Stimulated activated CD4-positive, alpha-beta T cell treated with anti-CD3 and anti-CD28 coated beads, Interleukin-4, amount 100 ng/mL, for 48 hours (primary cell): ENCODE measurements at regions not wholly inside any gene's neighbourhood (a gene's known extent, or its start where the extent isn't known, plus 50 kb on each side); places are given as distances from the start of the nearest gene placed in this dataset.

Source experiments
- DNase-seq, 2 donors: peaks; one replicate each; pipeline ENCODE4 v3.0.0-alpha.2; 2020; ENCODE audit warnings: low read depth in 2 of 2

DNA sequence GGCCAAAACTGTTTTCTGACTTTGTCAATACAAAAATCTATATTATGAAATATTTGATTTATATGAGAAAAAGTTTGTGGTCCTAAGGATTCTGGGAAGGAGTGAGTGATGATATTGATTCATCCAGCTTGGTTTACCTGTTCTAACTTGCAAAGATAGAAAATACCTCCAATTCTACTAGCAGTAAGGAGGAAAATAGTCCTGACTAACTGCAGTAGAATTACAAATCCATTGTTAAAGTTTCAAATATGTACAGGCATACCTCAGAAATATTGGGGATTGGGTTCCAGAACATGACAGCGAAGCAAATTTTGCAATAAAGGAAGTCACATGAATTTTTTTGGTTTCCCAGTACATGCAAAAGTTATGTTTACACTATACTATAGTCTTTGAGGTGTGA is 158.8 kb upstream of the CYRIA start:
- no peak for DNase-seq

DNA sequence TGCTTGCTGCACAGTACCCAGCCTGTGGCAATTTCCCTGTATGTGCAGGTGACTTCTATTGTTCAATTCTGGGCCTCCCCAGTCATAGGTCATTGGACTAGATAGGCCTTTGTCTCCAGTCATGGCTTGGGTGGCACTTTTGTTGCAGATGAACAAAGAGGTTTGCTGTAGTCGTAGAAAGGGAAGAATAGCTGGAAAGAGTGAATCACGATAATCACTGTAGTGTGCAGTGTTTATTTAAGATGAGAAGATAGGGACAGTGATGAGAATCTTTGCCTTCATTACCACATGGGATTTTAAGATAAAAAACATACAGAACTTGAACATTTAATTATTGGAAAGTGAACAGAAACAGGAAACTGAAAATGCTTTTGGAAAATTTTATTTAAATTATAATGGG is 156.1 kb upstream of the CYRIA start:
- no peak for DNase-seq

DNA sequence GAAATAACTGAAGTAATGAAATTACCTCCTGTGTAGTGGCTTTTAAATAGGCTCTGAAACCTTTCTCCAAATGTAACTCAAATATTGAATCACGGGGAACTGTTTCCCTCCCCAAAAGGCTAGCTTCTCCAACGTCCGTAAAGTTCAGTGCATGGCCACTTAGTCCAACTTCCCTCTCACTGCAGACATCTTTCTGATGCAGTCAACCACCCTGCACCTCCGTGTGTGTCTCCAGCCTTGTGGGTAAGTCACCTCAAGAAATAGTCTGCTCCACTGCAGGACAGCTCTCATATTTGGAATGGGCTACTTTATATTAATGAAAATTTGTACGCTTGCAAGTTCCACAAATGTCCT is 152.5 kb upstream of the CYRIA start:
- no peak for DNase-seq

DNA sequence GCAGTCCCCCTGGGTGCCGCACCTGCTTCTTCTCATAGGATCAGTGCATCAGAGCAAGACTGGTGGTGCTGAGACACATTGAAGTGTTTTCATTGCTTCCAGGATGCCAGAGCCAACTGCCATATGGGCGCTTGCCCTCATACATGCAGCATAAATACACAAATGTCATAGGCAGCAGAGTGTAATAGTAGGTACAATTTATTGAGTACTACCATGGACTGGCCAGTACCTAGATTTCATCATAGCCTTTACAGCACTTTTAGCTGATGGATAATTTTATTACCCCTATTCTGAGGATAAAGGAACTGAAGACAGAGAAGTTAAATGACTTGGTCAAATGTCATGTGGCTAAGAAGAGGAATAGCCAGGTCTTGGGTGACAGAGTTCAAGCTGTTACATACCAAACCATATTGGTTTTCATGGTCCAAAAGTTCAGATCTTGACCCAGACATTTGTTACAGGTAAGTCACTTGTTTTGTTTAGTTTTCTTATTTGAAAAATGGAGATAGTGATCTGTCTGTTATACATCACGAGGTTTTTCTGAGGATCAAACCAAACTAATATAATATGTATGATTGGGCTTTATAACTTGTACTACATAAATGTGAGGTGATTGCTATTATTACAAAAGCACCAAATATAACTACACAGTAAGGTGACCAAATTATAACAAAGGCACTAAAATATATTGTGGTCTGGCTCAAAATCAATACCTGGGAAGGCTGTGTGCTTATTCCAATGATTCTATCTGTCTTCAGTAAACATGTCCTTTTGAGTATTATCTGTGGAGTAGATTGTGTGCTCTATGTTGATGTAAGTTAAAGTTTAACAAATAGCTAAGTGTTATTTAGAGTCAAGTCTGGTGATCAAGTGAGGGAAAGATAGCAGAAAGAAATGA is 151.9 kb upstream of the CYRIA start:
- no peak for DNase-seq

DNA sequence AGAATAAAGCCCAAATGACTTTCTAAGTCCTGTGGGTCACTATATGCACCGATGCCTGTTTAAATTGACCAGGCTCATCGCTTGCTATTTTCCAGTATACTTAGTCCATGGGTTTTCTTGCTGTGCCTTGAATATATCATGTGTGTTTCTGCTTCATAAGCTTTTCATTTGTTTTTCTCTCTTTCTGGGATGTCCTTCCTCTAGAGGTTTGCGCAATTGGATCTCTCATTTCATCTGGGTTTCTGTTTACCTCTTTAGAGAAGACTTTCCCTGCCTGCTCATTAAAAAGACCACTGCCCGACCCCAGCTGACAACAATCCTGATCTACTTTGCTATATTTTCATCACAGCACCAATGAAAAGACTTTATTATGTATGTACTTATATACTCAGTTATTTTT is 150.9 kb upstream of the CYRIA start:
- no peak for DNase-seq

DNA sequence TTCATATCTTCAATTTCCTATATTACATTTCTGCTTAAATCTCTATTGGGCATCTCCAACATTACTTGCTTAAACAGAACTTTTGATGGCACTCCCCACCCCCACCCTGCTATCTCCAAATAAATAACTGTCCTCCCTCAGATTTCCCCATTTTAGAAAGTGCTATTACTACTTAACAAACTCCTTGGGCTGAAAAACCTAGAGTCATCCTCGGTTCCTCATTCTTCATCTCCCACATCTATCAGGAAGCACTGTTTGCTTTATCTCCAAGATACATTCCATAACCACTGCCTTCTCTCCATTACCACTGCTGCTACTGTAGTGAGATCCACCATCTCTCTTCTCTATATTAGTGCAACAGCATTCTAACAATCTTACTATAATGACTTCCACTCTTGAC is 150.4 kb upstream of the CYRIA start:
- no peak for DNase-seq

DNA sequence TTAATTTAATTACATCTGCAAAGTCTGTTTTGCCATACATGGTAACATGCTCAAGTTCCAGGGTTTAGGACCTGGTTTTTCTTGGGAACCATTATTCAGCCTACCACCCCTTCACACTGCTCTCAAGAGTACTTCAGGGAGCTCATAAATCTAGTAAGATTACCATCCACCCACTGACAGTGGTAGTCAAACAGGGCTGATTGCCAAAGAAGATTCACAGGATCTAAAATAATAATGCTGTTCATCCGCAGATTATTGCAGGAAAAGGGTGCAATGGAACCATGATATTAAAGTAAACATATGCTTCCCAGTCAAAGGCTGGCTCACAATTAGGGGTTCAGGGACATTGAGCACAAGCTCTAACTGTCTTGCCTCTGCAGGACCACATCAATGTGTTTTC is 148.0 kb upstream of the CYRIA start:
- DNase-seq, result no peak

DNA sequence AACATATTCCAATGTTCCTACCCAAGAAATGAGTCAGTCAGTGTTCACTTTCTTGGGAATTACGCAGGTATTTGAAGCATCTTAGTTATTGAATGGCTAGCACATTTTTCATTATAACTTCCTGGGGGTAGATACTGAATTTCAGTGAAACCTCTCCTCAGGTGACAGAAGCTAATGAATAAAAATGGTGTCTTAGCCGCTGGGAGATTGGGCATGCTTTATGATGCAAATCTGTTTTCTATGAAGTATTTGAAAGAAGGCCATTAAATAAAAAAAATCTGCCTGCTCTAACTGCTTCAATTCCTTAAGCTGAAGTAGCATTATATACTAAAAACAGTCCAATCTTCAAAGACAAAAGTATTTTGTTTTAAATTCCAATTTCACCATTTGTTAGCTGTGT is 132.8 kb upstream of the CYRIA start:
- no peak for DNase-seq

DNA sequence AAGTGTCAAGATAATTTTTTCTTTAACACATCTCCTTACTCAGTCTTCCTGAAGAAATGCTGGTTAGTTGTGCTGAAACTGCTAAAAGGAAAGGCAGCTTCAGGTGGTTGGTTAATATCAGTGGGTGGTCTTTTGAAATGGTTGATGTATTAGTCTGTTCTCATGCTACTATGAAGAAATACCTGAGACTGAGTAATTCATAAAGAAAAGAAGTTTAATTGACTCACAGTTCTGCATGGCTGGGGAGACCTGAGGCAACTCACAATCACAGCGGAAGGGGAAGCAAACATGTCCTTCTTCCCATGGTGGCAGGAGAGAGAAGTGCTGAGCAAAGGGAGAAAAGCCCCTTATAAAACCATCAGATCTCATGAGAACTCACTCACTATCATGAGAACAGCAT is 125.9 kb upstream of the CYRIA start:
- no peak for DNase-seq

DNA sequence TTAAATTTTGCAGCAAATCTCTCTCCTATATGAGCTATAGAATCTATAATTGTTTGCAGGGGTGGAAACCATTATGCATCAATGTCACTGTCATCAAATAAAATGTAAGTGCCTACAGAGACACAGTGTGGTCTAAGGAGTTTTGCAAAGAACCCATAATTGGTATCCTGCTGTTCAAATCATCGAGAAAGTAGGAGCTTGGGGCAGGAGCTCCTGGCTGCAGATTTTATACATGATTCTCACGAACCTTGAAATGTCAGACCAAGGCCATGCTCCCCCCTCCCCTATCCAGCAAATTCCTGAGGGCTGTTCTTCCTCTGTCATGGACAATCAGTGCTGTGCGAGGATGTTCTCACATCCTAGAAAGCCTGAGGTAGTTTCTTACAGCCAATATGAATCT is 119.5 kb upstream of the CYRIA start:
- DNase-seq, result no peak

DNA sequence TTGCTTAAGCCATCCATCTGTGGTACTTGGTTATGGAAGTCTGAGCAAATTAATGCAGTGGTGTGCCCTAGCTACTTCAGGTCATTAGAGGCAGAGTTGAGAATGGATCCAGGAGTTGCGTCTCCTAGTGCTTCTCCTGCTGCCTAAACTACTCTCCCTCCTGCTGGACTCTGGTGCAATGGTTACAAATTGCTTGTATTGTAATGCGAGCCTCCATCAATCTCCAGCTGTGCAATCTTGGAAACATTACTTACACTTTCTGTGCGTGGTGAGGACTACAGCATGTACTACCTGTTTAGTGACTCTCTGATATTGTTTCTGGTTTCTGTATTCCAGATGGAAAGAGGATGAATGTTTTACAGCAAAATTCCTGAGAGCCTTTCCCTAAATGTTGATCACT is 119.0 kb upstream of the CYRIA start:
- DNase-seq, result no peak

DNA sequence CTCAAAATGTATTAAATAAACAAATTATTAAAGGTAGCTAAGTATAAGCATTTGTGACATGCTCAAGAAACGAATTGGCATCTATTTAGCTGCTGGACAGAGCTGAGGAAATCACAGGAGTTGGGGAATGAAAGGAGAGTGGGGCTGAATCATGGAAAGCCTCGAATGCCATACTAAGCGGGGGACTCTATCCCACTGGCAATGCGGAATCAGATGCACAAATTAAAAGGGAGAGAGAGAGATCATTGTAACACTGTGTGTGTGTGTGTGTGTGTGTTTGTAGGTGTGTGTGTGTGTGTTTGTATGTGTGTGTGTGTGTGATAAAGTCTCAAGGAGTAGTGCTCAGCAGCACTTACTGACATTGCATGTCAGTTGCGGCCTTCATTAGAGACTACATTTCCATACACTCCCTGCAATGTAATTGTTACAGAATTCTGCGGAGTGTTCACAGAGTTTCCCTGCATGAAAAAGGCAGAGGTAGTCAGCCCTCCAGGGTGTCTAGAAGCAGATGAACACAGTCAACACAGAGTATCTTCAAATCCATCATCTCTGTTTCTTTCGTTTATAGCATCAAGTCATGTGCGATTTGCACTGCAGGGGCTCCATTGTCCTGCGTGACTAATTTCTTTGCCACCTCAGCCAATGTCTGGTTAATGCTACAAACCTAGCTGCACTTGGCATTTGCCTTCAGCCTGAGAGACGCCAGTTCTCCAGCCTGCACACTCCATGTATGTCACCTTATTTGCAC is 111.7 kb upstream of the CYRIA start:
- DNase-seq, result no peak

DNA sequence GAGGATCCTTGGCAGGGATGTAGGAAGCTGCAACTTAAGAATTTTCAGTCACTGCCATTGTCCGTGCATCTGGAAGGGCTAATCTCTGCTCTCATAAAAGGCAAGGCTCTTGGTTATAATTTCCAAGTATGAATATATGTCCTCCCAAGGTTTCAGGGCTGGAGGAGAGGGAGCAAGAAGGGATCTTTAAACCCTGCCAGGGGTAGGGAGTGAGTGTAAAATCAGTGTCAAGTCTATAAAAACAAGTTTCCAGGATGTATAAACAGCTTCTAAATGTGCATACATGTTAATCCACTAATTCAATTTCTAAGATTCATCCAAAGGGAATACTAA is 110.2 kb upstream of the CYRIA start:
- DNase-seq, result no peak

DNA sequence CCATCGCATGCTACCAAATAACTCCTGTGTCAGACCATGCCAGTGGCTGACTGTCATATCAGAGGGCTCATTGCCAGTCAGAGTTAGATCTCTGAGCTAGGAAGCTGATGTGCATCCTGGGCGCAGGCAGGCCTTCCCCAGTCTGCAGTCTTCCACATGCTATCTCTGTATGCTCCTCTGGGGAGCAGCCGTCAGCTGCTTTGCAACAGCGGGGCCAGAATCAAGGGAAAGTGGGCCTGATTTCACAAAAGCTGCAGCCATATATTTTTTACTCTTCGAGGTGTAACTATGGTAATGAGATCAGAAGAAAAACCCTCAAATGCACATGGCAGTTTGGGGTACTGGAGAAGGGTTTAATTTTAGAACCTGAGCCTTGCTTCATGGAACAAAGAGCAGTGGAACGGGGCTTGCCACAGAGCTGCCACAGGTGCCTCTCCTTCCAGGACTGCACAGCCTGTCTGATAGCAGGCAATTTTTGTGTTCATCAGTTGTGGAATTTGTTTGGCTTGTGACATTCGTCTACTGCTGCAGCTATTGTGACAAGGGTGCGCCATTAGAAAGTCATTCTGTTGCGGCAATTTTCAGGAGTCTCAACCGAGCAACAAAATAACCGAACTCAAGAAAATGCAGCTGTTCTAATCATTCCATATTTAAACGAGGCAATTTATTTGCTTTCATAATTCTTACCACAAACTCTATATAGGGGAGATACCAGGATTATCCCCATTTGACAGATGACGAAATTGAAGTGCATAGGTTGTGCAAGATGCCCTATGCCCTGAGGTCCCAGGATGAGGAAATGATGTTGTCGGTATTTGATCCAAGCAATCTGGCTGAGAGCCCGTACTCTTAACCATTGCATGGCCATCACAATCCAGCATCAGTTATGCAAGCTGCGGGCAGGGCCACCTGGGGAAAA is 109.6 kb upstream of the CYRIA start:
- DNase-seq, result no peak

DNA sequence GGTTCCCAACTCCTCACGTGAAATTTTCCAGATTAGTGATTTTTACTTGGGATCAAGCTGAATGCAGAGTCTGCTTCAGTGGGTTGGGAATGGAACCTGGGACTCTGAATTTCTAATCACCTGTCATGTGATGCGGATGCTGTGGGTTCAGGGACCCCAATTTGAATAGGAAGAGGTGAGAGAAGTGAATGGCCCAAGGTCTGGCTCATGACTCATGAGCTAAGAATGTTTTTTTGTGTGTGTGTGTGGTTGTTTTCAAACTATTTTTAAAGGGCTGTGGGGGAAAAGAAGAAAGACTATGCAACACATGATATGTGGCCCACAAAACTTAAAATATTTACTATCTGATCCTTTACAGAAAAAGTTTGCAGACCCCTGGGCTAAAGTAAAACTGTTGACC is 108.5 kb upstream of the CYRIA start:
- DNase-seq, result no peak

DNA sequence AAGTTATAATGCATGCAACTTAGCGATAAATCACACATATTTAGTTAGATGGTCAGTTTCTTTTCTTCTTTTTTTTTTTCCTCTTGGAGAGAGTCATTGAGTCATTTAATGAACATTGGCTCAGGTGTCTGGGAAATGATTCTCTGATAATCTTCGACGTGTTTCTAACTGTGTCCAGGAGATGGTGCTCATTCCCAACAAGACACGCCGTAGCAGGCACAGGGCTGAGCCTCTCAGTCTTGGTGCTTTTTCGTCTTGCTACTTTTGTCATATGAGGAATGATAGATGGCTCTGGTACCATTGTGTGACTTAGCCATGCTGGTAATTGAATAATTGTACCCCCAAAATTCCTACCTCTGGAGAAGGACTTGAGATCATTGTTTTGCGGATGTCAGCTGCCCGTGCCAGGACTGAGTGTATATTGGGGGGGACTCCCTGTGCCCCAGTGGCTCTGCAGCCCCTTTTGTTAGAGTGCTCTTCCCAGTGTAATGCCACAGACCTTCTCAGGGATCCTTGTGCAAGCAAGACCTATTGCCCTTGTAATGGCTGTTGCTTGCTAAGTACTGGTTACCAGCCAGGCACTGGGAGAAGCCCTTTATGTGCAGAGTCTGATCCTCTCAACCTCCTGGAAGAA is 107.6 kb upstream of the CYRIA start:
- DNase-seq, result peak in 1 of 2 donors; percentile 6

DNA sequence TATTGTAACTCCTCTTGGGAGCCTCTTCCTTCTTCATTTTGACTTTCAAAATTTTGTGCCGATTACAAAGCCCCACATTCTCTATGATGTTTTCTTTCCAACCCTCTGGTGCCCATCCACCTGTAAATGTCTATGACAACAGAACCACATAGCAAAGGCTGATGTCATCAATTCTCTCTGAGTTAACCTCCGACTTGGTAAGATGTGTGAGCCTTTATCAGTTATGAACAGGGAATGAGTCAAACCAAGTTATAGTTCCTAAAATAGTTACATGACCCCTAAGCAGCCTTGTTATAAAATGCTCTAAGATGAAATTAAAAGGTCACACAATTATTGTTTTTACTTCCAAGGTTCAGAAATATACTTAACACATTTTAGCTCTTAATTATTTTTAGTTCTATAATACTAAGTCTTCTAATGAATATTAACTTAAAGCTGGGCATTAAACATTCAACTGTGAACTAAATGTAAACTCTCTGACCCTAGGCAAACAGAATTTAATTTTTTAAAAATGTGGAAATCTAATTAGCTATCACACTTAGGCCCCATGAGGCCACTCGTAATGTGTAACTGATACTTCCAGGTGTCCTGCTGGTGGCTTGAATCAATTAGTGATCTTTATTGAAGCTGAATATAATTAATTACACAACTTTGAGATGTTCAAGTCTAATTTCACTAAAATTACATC is 102.3 kb upstream of the CYRIA start:
- no peak for DNase-seq

DNA sequence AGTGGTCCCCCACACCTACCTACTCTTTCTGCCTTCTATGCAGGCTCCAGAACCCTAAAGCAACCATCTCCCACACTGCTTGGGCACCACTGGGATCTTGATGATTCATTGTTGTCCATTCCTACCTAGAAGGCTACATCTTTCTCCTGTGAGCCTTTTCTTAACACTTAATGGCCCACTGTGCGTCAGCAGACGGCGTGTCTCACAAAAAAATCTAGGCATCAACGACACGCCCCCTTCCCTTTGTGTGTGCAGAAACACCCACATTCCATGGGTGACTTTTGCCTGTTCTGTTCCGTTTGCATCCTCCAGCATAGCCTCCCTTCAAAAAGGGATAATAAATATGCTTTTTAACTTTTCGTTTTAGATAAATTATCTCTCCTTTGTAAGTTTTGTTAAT is 99.7 kb upstream of the CYRIA start:
- no peak for DNase-seq

DNA sequence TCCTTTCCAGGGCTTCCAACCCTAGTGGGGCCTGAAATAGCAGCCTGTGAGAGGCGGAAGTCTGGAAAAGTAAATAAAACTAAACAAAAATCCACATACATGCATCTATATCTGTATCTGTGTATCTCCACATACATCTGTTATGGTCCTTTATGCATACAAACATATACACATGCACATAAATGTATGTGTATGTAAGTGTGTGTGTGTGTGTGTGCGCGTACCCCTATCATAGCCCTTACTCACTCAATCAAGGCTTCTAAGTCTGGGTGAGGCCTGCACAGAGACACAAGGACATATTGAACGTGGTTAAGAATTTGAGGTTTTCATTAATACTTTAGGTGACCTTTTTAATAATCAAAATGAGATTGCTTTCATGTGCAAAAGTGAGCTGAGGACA is 98.9 kb upstream of the CYRIA start:
- no peak for DNase-seq

DNA sequence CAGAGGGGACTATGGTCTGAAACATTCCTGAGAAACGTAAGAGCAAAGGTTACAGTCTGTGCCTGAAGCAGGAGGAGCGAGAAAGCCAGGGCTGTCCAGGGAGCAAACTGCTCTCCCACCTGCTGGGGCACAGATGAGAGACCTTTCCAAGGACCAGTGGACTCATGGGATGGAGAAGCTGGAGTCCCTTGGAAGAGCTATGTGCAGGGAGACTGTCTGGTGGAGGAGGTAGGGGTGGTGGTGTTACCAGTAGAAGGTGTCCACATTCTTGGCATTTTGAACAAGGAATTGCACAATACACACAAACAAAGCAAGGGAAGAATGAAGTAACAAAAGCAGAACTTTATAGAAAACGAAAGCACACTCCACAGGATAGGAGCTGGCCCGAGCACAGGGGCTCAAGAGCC is 97.9 kb upstream of the CYRIA start:
- DNase-seq, result no peak

DNA sequence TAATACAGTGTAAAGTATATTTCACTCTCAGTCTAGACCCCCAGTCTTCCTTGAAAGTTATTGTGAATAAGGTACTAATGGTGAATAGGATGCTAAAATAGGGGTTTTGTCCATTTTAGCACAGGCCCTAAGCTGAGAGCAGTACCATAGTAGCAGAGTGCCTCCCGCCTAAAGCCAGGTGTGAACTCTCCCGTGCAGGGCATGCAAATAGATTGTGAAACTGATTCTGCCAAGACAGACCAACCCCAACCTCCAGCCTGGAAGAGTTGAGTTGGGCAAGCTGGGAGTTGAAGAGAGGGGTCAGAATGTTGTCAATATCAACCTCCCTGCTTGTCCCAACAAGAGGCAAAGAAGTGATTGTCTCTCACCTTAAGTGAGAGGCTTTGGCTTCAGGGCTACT is 97.4 kb upstream of the CYRIA start:
- DNase-seq, result no peak
